Activated naive CD4-positive, alpha-beta T cell treated with anti-CD3 and anti-CD28 coated beads, Interleukin-2, amount 50 U/mL, for 72 hours (primary cell): ENCODE measurements at regions not wholly inside any gene's neighbourhood (a gene's known extent, or its start where the extent isn't known, plus 50 kb on each side); places are given as distances from the start of the nearest gene placed in this dataset.

Experiments used
- ATAC-seq, 2 donors: fragments of 150-1000 bp; cut with Tn5 transposase; 2 replicates each; pipeline ENCODE4 v1.10.0; 2021; ENCODE audit warnings: mild to moderate bottlenecking in 2 of 2, moderate library complexity in 2 of 2
- DNase-seq, 2 donors: peaks; one replicate each; pipeline ENCODE4 v3.0.0; 2021 to 2022; ENCODE audit warnings: low spot score in 2 of 2
- H3K27ac Mint-ChIP-seq, 2 donors: one replicate each; pipeline ENCODE4 v1.8.0; 2022; ENCODE audit warnings: mild to moderate bottlenecking in 2 of 2, mixed read lengths in 2 of 2
- H3K36me3 Mint-ChIP-seq, 2 donors: one replicate each; pipeline ENCODE4 v1.8.0; 2022; ENCODE audit warnings: mixed read lengths in 2 of 2
- H3K9me3 Mint-ChIP-seq, 2 donors: one replicate each; pipeline ENCODE4 v1.8.0; 2022; ENCODE audit warnings: mixed read lengths in 2 of 2

- ATAC-seq (no peak), DNase-seq (no peak)
- Mint-ChIP-seq H3K9me3 (peaks cover 5% of the 10 kb centered on the region in 2 donors), H3K27ac (no peak overlapping the region), H3K36me3 (no peaks in the 10 kb centered on the region)
Observed at GRCh38 chr12:84596266-84596665, 316.3 kb downstream of the SLC6A15 start.

GRCh38 chr12:84594157-84594556, 318.4 kb downstream of the SLC6A15 start:
- Mint-ChIP-seq H3K9me3 (peaks cover 5% of the 10 kb centered on the region in 2 donors), H3K27ac (no peak overlapping the region), H3K36me3 (no peaks in the 10 kb centered on the region)
- DNase-seq (no peak), ATAC-seq (no peak)

- Mint-ChIP-seq H3K36me3 (no peaks in the 10 kb centered on the region), H3K27ac (no peak overlapping the region), H3K9me3 (peaks cover 7% of the 10 kb centered on the region in 2 donors)
- no peak for ATAC-seq
- no peak for DNase-seq
Observed at GRCh38 chr12:84585776-84586395, 326.7 kb downstream of the SLC6A15 start.

GRCh38 chr12:84572196-84572595, 340.4 kb downstream of the SLC6A15 start:
- Mint-ChIP-seq H3K27ac (no peak overlapping the region), H3K36me3 (peaks cover 0 to 6% of the 10 kb centered on the region in 2 donors), H3K9me3 (peaks cover 20 to 22% of the 10 kb centered on the region in 2 donors)
- ATAC-seq = no peak
- no peak for DNase-seq

- Mint-ChIP-seq H3K36me3 (no peaks in the 10 kb centered on the region), H3K27ac (no peak overlapping the region), H3K9me3 (no peaks in the 10 kb centered on the region)
- no peak for DNase-seq
- ATAC-seq = no peak
Observed at GRCh38 chr12:84562331-84562730, 350.3 kb downstream of the SLC6A15 start.

GRCh38 chr12:84561351-84561750, 351.2 kb downstream of the SLC6A15 start:
- no peak for ATAC-seq
- no peak overlapping the region for H3K27ac Mint-ChIP-seq
- no peak for DNase-seq
- no peaks in the 10 kb centered on the region for H3K36me3 Mint-ChIP-seq
- H3K9me3 Mint-ChIP-seq = no peaks in the 10 kb centered on the region

GRCh38 chr12:84554199-84554723, 358.3 kb downstream of the SLC6A15 start:
- ATAC-seq = no peak
- Mint-ChIP-seq H3K36me3 (no peaks in the 10 kb centered on the region), H3K27ac (no peak overlapping the region), H3K9me3 (peaks cover 0 to 9% of the 10 kb centered on the region in 2 donors)
- DNase-seq = no peak

GRCh38 chr12:84553331-84554117, 359.1 kb downstream of the SLC6A15 start:
- no peak for ATAC-seq
- no peaks in the 10 kb centered on the region for H3K36me3 Mint-ChIP-seq
- DNase-seq = no peak
- H3K9me3 Mint-ChIP-seq = peaks cover 0 to 9% of the 10 kb centered on the region in 2 donors
- H3K27ac Mint-ChIP-seq = no peak overlapping the region

GRCh38 chr12:84551373-84551772, 361.2 kb downstream of the SLC6A15 start:
- Mint-ChIP-seq H3K9me3 (peaks cover 0 to 9% of the 10 kb centered on the region in 2 donors), H3K27ac (no peak overlapping the region), H3K36me3 (no peaks in the 10 kb centered on the region)
- ATAC-seq (no peak), DNase-seq (no peak)

- no peak for ATAC-seq
- Mint-ChIP-seq H3K36me3 (no peaks in the 10 kb centered on the region), H3K9me3 (peaks cover under 1 to 9% of the 10 kb centered on the region in 2 donors), H3K27ac (no peak overlapping the region)
- DNase-seq = no peak
Observed at GRCh38 chr12:84550518-84550917, 362.1 kb downstream of the SLC6A15 start.

- DNase-seq (no peak), ATAC-seq (no peak)
- no peaks in the 10 kb centered on the region for H3K36me3 Mint-ChIP-seq
- H3K27ac Mint-ChIP-seq = no peak overlapping the region
- peaks cover 0 to 9% of the 10 kb centered on the region in 2 donors for H3K9me3 Mint-ChIP-seq
Observed at GRCh38 chr12:84542289-84542688, 370.3 kb downstream of the SLC6A15 start.

- Mint-ChIP-seq H3K36me3 (no peaks in the 10 kb centered on the region), H3K27ac (no peak overlapping the region), H3K9me3 (peaks cover 4 to 5% of the 10 kb centered on the region in 2 donors)
- ATAC-seq (no peak), DNase-seq (no peak)
Observed at GRCh38 chr12:84537666-84538065, 374.9 kb downstream of the SLC6A15 start.

- Mint-ChIP-seq H3K9me3 (peaks cover 0 to 10% of the 10 kb centered on the region in 2 donors), H3K36me3 (no peaks in the 10 kb centered on the region), H3K27ac (no peak overlapping the region)
- DNase-seq (no peak), ATAC-seq (no peak)
Observed at GRCh38 chr12:84512751-84513150, 399.8 kb downstream of the SLC6A15 start.

GRCh38 chr12:84508851-84509260, 403.7 kb downstream of the SLC6A15 start:
- ATAC-seq (no peak), DNase-seq (no peak)
- Mint-ChIP-seq H3K27ac (no peak overlapping the region), H3K9me3 (peaks cover 0 to 10% of the 10 kb centered on the region in 2 donors), H3K36me3 (no peaks in the 10 kb centered on the region)

- H3K27ac Mint-ChIP-seq = no peak overlapping the region
- no peak for ATAC-seq
- peaks cover 0 to 6% of the 10 kb centered on the region in 2 donors for H3K9me3 Mint-ChIP-seq
Observed at GRCh38 chr12:84507956-84508850, 404.4 kb downstream of the SLC6A15 start.

GRCh38 chr12:84506282-84506681, 406.3 kb downstream of the SLC6A15 start:
- Mint-ChIP-seq H3K27ac (no peak overlapping the region), H3K36me3 (no peaks in the 10 kb centered on the region), H3K9me3 (peaks cover 0 to 6% of the 10 kb centered on the region in 2 donors)
- no peak for ATAC-seq
- DNase-seq = no peak

More at GRCh38 chr12:84507956-84508850, 404.4 kb downstream of the SLC6A15 start:
- no peaks in the 10 kb centered on the region for H3K36me3 Mint-ChIP-seq
- no peak for DNase-seq
